GM18498 (cell line): ENCODE measurements at regions not wholly inside any gene's neighbourhood (a gene's known extent, or its start where the extent isn't known, plus 50 kb on each side); places are given as distances from the start of the nearest gene placed in this dataset.

Source experiments
- ATAC-seq: cut with Tn5 transposase; IDR thresholded peaks from one replicate; pipeline ENCODE4 v1.9.1; 2021; ENCODE audit warnings: mild to moderate bottlenecking, moderate library complexity; ENCODE audit not compliant: unreplicated experiment

DNA sequence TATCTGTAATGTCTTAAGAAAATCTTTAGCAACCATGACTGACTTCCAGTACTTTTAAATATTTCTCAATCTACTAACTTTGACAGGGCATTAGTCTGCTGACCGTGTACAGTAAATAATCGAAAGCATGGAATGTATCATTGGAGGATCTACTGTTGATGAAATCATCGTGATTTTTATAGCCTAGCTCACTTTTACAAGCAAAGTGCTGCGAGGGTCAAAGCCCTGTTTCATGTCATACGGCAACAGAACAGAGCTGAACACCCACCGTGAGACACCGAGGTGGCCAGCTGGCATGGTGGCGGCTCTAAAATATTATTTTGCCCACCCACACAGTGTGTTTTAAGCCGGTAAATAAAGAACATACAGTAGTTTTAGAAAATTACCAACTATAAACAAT is 679.3 kb downstream of the FAT4 start:
- ATAC-seq = no peak

DNA sequence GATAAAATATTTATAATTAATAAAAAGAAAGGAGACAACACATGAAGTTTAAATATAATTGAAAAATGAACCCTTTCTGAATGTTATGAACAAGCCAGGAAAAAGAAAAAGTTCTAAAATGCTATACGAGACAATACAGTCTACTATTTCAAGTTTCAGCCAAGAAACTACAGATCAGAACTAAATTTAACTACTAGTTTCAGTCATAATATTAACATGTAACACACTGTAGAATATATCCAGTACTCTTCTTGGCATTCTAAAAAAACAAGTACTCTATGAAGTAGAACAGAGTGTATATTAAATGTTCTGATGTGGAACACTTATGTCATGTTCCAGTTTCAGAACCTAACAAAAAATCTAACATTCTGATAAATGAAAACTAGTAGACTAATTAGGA is 679.7 kb downstream of the FAT4 start:
- ATAC-seq = no peak

DNA sequence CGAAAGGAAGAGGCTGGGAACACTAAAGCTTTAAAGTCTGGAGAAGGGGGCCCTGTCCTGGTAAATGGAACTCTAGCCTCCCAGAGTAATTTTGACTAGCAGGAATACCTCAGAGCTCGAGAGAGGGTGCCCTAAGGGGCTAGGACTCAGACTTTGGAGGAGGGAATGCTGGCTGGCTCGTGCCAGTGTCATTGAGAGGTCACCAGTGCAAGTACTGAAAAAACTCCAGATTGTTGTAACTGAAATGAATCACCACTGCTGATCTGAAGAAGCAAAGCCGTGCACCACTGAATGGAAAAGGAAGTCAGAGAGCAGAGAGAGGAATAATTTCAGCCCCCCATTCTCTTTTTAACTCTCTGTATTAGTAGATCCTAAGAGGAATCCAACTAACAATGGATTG is 690.2 kb downstream of the FAT4 start:
- ATAC-seq = no peak

DNA sequence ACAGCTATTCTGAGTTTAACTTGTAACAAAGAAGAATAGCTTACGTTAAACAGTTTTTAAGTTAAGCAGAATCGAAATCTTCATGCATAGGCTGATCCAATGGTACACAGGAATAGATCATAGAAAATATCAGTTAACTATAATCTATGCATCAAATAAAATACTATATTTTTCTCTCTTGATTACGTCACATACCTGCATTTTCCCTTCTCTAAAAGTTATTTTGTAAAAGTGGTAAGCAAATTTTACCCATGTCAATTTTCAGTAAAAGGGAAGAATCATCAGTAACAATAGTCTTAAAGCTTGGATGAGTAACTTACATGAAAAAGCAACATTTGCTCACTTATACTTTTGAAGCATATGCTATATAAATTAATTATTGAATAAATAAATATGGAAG is 692.4 kb downstream of the FAT4 start:
- no peak for ATAC-seq

DNA sequence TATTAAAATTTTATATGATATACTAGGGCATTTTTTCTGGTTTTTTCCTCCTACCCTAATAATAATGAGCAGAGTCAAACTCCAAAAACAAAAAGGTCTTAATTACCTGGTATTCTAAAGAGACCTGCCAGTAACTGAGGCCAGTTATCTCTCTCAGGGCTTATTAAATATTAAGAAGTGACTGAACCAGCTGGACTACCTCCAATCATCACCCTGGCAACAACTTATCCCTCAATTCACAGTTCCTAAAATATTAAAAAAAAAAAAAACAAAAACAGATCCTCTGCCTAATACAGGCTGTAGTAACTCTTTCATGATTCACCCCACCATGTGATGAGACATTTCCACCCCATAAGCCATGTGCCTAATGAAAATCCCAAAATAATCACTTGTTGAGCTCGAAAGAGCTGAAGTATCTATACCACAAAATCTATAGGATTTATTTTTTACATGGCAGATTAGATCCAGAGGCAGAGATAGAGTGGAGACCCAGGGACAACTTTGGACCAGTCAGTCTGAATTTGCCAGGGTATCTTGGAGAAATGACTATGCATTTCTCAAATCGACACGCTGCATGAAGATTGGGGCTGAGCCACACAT is 698.0 kb downstream of the FAT4 start:
- ATAC-seq = no peak

DNA sequence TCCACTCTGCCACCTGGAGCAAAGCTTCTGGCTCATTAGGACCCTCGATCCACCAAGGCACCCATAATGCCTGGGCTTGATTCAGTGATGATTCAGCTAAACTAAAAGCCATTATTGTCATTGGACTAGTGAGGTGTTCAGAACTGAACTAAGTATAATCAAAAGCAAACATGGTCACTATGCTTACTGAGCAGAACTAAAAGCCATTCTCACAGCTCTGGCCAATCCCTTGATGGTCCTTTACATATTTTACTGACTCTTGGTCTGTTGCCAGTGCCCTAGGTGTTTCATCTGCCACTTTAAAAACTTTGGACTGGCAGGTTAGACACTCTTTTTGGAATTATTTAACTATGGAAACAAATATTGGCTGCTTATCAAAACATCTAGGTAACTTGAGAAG is 703.5 kb downstream of the FAT4 start:
- no peak for ATAC-seq

DNA sequence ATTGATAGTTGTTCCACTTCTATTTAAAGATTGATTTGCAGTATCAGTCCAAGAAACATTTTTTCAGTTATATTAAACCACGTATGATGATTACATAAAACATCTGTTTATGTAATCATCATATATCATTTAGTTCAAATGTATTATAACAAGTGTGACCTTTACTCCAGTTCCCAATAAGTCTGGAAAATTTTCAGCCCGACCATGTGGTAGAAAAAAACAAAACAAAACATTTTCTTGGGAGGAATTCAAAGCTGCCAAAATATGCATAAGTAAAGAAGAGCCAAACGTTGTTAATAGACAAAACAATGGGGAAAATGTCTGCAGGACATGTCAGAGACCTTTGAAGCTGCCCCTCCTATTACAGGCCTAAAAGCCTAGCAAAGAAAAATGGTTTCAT is 709.1 kb downstream of the FAT4 start:
- ATAC-seq = no peak

DNA sequence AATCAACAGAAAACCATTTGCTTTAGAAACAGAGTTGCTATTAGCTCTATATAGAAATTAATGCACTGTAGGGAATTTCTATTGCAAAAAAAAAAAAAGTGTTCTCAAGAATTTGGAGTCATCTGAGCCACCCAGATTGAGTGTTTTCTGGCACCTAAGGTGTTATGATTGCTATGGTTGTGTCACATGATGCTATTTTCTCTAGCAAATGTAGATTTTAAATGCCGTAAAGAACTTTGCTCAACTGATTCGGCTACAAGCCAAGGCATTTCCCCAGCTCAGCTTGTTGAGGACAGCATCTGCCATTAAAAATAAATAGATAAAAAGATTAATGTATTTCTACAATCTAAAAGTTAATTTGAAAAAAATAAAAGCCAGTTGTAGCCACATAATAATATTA is 712.8 kb downstream of the FAT4 start:
- ATAC-seq = no peak

DNA sequence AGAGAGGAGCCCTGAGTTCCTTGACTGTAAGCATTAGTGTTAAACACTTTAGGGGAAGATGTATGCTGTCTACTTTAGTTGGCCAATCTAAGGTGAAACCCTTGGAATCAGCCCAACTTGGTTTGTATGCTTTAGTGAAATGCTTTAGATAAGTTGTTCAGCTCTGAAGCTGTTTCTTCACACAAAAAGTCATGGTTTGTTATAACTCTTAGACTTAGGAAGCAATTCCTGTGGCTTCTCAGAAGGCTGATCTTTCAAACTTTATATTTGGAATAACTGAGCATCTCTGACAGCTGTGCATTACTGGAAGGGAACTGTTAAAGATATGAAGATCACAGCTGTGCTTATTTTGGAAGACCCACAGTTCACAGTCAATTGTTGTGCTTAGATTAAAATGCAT is 714.1 kb downstream of the FAT4 start:
- ATAC-seq = no peak

DNA sequence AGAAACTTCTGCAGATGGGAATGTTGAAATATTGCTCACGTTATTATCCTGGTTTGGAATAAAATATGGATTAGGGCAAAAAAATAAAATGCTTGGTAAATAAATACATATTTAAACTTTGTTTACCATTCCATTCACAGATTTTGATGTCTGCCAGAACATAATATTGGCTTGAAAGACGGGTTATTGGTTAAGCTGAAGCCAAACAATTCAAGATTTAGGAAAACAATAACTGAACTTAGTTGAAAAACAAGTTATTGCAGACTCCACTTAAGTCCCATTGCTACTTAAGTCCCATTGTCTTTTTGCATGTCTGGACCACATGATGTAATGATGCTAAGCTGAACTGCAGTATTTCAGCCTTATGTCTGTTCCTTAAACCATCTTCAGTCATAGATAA is 722.5 kb downstream of the FAT4 start:
- ATAC-seq = no peak

DNA sequence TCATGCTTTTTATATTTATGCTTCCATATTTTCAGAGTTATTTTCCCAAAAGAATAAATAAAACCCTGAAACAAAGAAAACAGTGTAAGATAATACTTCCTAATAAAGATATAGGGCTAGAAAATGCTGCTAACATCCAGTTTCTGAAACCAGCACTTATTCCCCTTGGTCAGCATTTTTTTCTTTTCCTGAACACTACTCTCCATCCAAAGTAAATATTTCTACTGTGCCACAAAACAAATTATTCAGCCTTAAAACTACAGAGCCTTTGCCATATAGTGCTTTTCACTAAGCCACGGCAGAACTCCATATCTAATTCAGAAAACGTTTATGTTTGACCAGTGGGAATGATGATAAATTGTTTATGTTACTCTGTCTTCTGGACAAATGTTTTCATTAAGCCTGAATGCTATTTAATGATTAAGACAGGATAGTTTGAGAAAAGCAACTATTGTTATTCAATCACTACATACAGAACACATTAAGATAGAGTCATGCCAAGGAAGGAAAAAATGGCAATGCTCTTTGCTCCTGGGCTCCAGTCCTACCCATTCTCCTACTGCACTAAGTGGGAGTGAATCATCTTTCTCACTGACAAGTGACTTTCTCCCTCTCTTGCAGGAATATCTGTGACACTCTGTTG is 723.9 kb downstream of the FAT4 start:
- ATAC-seq = no peak

DNA sequence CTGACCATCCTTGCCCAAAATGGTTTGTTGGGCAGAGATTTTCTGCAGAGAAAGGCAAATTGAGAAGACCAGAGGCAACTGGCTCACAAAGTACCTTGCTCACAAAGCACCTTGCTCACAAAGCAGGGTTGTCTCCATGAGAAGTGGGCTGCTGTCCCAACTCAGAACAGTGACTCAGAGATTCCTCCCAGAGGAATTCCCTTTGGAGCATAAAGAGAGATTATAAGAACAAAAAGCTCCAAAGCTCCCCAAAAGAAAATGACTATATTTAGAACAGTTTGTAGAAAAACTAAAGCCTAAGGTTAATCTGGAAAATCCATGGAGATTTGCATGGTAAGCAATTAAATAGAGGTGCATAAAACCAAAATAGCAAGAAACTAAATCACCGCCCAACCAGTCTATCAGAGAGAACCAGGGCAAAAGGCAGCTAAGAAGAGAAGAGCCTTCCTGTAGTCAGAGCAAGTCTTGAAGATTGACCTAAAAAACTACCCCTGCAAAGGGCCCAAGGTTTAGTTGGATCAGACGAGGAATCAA is 731.4 kb downstream of the FAT4 start:
- ATAC-seq = no peak

DNA sequence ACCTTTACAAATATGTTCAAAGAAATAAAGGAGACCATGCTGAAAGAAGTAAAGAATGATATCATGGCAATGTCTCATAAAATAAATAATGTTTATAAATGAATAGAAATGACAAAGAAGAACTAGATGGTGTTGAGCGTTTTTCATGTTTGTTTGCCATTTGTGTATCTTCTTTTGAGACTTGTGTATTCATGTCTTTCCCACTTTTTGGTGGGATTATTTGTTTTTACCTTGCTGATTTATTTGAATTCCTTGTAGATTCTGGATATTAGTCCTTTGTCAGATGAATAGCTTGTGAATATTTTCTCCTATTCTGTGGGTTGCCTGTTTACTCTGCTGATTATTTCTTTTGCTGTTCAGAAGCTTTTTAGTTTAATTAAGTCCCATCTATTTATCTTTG is 732.4 kb downstream of the FAT4 start:
- ATAC-seq = no peak

DNA sequence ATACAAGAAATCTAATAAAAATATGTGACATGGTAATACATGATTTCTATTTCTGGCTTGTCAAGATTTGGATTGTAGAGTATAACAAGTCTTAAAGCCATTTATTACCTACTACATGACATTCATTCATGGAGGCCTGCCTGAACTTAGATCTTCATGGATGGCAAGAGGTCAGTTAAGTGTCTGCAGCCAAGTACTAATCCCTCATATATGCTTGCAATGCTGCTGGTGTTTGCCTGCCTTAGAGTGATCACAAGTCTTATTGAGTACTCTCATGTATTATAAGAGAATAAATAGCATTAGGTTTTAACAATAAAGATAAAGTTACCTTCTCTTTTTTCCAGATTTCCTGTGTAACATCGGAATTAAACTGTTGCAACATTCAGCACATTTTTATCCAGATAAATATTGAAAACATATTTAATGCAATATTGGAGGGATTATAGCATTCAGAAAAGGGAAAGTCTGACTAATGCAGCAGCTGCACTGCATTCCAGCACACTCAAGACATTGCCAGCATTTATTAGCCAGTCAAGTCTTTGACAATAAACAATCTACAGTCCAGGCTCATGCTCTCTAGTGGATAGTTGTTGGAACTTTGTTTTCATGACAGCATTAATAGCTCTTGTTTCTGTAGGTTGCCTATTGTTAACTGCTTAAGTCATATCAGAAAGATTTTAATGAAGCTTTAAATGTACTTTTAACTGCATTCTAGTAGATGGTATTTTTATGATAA is 737.1 kb downstream of the FAT4 start:
- no peak for ATAC-seq

DNA sequence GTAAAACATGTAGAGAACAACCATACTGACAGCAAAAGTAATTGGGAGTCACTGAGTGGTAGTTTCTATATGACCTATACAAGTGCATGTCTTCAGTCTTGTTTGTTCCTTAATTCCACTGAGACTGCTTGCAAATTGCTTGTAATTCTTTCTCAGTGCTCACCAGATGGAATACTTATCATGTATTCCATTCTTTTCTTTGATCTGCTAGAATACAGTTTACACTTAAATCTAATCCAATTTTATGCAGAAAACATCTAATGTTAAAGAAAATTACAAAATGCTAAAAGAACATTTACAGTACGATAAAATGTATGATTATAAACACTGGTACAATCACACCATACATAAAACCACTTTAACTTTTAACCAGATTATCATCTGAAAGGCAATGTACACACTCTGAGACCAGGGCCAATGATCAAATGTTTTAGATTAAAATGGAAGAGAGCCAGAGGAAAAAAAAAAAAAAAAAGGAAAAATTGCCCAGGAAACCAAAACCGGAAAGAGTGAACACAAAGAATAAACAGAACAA is 741.4 kb downstream of the FAT4 start:
- ATAC-seq = no peak

DNA sequence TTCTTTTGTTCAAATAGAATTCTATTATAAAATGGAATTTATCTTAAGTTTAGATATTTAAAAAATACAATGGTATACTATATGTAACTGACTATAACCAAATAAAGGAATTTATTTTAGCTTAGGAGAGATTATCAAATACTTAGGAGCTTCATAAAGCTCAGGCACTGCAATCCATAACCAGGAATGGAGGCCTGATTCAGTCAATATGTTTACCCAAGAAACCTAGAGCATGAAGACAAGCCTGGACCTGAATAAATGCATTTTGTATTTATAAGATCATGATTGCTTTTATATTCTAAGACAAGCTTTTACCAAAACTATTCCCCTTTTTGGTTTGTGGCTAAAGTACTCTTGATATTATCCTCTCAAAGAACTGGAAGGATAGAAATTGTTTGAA is 742.6 kb downstream of the FAT4 start:
- ATAC-seq = no peak

DNA sequence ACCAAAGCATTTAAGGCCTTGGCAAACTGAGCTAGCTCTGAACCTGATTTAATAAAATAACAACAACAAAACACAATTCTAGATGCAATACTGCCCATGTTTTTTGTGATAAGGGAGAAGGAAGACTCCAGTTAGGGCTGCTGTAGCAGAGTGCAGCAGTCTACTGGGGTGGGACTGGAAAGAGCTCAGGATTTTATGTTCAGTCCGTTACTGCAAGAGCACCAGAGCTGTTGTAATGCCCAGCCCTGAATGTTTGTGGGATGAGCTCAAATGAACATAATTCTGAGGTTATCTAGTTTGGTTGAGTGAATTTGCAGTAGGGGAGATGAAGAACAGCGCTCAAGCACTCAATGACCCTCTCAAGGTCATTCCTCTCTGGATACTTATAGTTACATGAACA is 743.8 kb downstream of the FAT4 start:
- no peak for ATAC-seq

DNA sequence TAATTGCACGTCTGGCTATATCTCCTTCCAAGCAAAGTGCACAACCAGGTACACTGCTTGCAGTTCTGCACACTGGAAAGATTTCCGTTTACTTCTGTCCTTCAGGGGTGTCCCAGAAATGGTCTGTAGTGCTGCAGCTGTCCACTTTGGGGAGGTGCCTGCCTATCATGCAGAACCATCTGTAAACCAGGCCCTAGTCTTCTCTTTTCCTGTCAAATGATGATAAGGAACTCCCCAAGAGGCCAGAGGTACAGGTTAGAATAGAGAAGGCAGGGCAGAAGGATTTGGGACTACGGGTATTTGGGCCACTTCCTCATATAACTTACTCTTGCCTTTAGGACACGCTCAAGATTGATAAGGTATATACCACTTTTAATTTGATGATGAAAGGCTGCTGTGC is 746.9 kb downstream of the FAT4 start:
- no peak for ATAC-seq

DNA sequence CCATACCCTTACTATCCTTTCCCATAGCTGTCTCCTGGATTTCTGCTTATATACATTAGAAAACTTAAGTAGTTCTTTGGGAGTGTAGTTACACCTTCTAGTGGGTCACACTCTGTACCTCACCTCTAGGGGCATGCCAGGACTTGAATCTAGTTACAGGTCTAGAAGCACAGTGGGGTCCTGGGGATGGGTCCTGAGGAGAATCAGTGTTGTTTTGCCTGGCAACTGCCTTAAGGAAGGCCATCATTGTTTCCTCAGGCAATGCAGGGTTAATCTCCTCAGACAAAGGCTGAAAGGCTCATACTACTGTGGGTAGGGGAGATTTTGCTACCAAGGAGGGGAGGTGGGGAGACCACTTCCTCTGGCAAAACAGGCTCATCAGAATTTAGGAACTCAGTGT is 750.3 kb downstream of the FAT4 start:
- no peak for ATAC-seq

DNA sequence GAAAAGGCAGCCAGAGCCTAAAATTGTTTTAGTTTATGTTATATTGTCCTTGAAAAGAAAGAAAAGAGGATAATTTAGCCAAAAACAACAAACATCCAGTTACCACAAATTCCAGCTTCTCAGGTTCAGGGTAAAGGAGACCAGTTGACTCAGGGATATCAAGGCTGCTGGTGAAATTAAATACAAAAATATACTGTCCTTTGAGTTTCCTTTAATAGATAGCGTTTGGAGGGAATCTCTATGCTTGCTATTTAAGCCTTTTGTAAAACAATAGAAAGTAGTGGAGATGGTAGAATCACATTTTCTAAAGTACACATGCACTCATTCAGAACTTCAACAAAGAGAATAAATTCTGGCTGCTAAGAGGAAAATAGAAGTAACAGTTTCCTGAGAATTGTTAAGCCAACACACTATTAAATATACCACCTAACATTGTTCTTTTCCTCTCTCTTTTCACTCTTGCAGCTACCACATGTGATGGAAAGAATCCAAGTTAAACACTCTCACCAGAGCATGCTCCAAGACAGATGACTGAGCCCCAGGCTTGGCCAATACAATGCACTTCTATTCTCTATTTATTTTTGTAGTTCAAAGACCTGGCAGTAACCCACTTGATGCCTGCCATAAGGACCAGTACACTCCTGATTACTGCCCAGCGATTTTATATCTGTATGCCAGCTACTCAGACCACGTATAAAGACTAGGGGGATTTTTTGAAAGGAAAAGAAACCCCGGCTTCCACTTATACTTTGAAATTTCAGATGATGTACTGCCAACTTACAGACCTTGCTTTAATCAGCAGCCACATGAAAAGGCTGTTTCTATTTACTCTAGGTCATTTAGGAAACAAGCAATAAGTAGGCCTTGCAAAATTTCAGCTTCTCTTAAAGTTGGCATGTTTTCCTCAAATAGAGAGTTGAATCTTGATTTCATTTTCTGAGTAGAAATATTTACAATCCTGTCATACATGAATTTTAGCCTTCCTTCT is 756.9 kb downstream of the FAT4 start:
- no peak for ATAC-seq

DNA sequence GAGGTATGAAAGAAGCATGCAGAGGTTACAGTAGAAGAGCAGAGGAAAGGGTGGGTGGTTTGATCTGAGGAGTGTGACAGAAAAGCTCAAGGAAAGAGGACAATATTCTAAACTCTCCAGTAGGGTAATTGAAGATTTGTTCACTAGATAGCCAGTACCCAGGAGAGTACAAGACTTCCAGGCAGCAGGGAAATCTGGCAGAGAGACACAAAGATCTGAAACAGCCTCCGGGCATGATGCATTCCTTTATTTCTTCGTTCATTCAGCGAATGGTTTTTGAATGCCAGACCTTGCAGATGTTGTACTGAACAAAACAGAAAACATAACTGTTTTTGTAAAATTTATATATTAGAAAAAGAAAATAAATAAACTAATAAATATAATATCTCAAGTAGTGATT is 766.6 kb downstream of the FAT4 start:
- no peak for ATAC-seq
